GM18519 (cell line): ENCODE measurements at regions not wholly inside any gene's neighbourhood (a gene's known extent, or its start where the extent isn't known, plus 50 kb on each side); places are given as distances from the start of the nearest gene placed in this dataset.
"Not testable (repeated sequence)": the region's sequence is repeated elsewhere in the genome, so short reads cannot be mapped to it uniquely, and the experiment has no call there.

ENCODE experiments used
- ATAC-seq: cut with Tn5 transposase; IDR thresholded peaks from one replicate; pipeline ENCODE4 v1.9.1; 2021; ENCODE audit warnings: mild to moderate bottlenecking, moderate library complexity; ENCODE audit not compliant: unreplicated experiment, low FRiP score

DNA sequence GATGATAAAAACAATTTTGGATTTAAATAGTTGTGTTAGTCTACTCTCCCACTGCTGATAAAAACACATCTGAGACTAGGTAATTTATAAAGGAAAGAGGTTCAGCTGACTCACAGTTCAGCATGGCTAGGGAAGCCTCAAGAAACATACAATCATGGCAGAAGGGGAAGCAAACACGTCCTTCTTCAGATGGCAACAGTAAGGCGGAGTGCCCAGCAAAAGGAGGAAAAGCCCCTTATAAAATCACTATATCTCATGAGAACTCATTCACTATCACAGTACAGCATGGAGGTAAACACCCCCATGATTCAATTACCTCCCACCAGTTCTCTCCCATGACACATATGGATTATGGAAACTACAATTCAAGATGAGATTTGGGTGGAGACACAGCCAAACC lies 632.1 kb downstream of the SLC16A7 start:
- ATAC-seq = no peak

GRCh38 chr12:60230056-60230455 lies 634.2 kb downstream of the SLC16A7 start:
- ATAC-seq = no peak

GRCh38 chr12:60231303-60231702 lies 635.5 kb downstream of the SLC16A7 start:
- no peak for ATAC-seq

- no peak for ATAC-seq
Observed at GRCh38 chr12:60231976-60232907, 636.4 kb downstream of the SLC16A7 start.

GRCh38 chr12:60234611-60235195 lies 638.9 kb downstream of the SLC16A7 start:
- ATAC-seq = not testable (repeated sequence)

- no peak for ATAC-seq
Observed at GRCh38 chr12:60235261-60235660, 639.4 kb downstream of the SLC16A7 start.

DNA sequence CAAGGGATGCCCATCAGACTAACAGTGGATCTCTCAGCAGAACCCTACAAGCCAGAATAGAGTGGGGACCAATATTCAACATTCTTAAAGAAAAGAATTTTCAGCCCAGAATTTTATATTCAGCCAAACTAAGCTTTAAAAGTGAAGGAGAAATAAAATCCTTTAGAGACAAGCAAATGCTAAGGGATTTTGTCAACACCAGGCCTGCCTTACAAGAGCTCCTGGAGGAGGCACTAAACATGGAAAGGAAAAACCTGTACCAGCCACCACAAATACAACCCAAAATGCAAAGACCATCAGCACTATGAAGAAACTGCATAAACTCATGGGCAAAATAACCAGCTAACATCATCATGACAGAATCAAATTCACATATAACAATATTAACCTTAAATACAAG lies 640.6 kb downstream of the SLC16A7 start:
- not testable (repeated sequence) for ATAC-seq

- ATAC-seq = no peak
Observed at GRCh38 chr12:60240891-60241290, 645.1 kb downstream of the SLC16A7 start.

GRCh38 chr12:60251091-60251490 lies 655.3 kb downstream of the SLC16A7 start:
- ATAC-seq = no peak

DNA sequence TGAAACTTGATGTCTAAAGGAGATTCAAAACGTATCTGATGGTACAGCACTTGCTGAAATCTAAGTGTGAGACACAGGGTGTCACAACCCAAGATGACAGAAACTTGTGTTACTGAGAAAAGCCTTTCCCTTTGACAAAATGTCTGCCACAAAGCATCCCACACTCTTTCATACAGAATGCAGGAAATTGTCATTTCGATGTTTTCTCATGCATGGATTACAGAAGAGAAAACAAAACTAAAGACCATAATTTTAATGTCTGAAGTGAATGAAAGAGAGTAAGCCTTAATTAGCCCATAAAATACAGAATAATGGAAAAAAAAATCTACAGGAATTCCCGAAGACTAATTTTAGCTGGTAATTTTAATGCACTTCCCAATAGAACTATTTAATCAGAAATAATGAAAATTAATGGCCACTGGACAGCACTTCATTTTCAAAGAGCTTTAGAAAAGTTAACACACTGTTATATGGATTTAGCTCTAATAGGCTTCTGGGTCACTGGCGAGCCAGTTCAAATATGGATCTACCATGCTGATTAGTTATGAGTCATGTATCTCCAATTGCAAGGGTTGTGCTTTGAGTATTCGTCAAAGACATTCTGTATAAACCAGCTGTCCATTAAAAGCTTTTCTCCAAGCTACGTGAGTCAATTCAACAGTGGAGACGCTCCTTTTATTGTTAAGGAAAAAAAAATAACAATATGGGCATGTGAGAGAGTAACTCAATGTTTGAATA lies 656.7 kb downstream of the SLC16A7 start:
- no peak for ATAC-seq

DNA sequence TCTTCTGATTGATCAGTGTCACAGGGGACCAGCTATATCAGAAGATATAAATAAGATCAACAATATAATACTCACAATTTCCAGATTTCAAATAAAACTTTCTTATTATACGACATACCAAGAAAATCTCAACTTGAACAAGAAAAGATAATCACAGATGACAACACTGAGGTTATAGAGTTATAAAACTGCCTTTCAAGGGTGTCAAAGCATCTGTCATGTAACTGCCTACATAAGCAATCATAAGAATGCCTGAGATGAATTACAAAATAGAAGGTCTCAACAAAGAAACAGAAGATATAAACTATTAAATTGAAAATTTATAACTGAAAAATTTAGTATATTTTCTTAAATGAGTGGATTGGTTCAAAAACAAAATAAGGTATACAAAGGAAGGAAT lies 659.2 kb downstream of the SLC16A7 start:
- no peak for ATAC-seq

DNA sequence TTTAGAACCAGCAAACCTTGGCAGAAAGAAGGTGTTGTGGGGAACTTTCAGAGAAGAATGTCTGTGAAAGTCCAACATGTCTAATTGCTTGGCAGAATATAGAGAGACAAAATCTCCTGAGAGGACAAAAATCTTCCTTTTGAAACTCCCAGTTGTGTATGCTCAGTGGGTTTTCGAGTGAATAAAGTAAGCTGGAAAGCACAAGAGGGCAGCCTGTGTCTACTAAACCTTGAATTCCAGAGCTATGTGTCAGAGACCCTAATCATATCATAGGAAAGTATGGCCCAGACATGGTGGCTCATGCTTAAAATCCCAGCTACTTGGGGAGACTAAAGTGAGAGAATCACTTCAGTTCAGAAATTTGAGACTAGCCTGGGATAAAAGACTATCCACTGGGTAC lies 661.2 kb downstream of the SLC16A7 start:
- no peak for ATAC-seq

DNA sequence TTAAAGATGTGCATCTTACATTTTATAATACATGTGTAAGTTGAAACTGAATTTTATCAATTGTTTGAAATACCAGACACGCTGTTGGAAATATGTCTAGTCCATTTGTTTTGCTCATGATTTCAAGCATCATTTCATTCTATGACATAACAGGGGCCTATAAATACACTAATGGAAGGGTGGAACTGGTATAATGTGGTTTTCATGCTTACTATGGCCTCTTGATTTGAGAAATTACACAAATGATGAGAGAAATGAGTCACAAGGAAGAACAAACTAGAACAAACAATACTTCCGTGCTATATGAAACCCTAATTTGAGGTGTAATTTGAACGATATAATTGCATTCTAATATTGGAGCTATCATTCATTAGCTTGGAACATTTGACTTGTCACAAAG lies 663.4 kb downstream of the SLC16A7 start:
- ATAC-seq = no peak

GRCh38 chr12:60262378-60262777 lies 666.5 kb downstream of the SLC16A7 start:
- no peak for ATAC-seq

DNA sequence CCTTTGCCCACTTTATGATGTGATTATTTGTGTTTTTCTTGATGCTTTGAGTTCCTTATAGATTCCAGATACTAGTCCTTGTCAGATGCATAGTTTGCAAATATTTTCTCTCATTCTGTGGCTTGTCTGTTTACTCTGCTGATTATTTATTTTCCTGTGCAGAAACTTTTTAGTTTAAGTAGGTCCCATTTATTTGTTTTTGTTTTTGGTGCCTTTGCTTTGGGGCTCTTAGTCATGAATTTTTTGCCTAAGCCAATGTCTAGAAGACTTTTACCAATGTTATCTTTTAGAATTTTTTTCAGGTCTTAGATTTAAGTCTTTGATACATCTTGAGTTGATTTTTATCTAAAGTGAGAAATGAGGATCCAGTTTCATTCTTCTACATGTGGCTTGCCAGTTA lies 667.3 kb downstream of the SLC16A7 start:
- ATAC-seq = no peak

GRCh38 chr12:60263836-60264493 lies 668.1 kb downstream of the SLC16A7 start:
- no peak for ATAC-seq

GRCh38 chr12:60265741-60266140 lies 669.9 kb downstream of the SLC16A7 start:
- no peak for ATAC-seq

DNA sequence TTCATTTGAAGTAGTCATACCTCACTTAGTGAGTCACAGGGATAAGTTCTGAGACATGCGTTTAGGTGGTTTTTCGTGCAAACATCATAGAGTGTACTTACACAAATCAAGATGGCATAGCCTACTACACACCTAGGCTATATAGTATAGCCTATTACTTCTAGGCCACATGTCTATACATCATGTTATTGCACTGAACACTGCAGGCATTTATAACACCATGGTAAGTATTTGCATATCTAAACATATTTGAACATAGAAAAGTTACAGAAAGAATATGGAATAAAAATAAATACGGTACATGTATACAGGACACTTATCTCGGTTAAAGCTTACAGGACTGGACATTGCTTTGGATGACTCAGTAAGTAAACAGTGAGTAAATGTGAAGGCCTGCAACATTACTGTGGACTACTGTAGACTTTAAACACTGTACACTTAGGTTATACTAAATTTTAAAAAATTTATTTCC lies 670.6 kb downstream of the SLC16A7 start:
- no peak for ATAC-seq

- no peak for ATAC-seq
Observed at GRCh38 chr12:60269611-60270269, 673.9 kb downstream of the SLC16A7 start.

DNA sequence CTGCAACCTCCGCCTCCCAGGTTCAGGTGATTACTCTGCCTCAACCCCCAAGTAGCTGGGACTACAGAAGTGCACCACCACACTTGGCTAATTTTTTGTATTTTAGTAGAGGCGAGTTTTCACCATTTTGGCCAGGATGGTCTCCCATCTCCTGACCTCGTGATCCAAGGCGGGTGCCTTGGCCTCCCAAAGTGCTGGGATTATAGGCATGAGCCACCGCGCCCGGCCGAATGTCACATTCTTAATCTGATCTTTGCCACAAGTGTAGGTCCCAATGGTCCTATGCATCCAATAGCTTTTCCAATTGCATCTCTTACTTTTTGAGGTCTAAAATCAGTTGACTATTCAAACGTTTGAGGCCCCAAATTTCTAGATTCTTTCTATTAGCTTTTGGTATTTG lies 676.0 kb downstream of the SLC16A7 start:
- no peak for ATAC-seq
